Cerebellar cortex (tissue), 1 donor: ENCODE measurements at regions not wholly inside any gene's neighbourhood (a gene's known extent, or its start where the extent isn't known, plus 50 kb on each side); places are given as distances from the start of the nearest gene placed in this dataset.
"Not testable (repeated sequence)": the region's sequence is repeated elsewhere in the genome, so short reads cannot be mapped to it uniquely, and the experiment has no call there.

Experiments used
- DNase-seq: peaks from one replicate; pipeline ENCODE4 v3.0.0-alpha.2; 2015; ENCODE audit warnings: low spot score

GRCh38 chr7:68244389-68244788, 1247.8 kb downstream of the TYW1 start:
- DNase-seq, result no peak

DNA sequence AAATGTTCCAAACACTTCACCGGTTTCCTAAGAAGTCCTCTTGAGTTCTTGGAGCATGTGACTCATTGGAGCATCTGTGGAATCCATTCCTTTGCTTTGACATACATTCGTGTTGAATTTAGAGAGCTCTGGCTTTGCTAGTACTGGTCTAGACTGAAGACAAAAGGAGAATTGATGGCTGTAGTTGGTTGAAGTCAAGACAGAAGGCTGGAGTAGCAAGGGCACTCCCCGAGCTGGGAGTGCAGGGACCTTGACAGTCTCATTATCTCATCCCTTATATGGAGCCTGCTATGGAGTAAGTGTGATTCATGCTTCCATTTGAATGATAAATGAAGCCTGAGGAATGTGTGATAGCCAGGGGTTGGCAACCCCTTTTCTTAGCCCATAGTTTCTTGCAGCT, 1249.1 kb downstream of the TYW1 start:
- no peak for DNase-seq

- DNase-seq, result no peak
These were observed 1249.6 kb downstream of the TYW1 start for GRCh38 chr7:68246189-68246633.

DNA sequence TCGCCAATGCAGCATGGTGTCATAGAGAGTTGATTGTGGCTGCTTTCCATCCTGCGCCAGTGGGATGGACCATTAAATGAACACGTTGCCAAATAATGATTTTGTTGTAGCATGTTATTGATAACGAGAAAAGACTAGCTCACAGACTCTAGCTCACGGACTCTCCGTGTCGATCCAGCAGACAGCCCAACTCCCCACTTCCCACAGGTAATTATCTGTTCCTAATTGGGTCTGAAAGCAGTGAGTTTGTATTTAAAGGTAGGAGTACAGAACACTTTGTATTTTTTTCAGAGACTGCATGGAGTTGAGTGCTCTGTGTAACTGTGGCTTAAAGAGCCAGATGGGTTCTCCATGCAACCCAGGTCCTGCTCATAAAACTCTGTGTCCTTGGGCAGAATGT, 1250.5 kb downstream of the TYW1 start:
- DNase-seq, result no peak

DNA sequence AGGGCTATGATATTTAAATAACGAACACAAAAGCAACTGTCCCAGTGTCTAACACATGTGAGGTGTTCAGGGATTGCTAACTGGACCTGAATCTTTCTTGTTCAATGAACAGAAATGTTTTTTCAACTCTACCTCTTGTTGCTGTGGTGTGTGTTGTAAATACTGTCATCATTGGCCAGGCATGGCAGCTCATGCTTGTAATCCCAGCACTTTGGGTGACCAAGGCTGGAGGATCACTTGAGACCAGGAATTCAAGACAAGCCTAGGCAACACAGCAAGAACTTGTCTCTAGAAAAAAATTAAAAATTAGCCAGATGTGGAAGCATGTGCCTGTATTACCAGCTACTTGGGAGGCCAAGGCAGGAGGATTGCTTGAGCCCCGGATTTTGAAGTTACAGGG, 1250.9 kb downstream of the TYW1 start:
- DNase-seq, result no peak

DNA sequence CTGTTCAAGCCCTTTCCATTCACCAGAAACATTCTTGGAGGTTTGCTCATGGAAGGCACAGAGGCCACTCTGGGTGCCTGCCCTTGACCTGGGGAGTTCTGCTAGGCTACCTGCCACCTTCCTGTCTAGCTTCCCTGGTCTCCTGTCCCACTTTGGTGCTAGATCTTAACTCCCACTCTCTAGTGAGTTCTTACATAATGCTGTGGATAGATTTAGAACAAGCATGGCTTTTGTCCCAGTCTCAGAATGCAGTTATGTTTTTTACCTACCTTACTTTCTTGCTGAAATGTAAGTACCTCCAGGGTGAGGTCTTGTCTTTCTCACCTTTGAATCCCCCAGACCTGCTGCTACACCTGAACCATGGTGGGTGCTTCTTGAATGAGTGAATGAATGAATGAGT, 1252.3 kb downstream of the TYW1 start:
- DNase-seq, result no peak

DNA sequence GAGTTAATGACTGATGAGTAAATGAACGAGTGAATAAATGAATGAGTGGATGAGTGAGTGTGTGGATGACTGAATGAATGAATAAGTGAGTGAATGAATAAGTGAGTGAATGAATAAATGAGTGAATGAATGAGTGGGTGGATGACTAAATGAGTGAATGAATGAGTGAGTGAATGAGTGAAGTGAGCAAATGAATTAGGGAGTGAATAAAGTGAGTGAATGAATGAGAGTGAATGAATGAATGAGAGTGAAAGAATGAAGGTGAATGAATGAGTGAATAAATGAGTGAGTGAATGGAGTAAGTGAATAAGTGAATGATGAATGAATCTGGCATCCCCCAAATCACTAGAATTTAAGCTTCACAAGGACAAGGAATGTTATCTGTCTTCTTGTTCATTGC, 1253.0 kb downstream of the TYW1 start:
- DNase-seq, result no peak

GRCh38 chr7:68250143-68250542, 1253.5 kb downstream of the TYW1 start:
- no peak for DNase-seq

- DNase-seq, result not testable (repeated sequence)
These were observed 1258.2 kb downstream of the TYW1 start for GRCh38 chr7:68254815-68255214.

- no peak for DNase-seq
These were observed 1259.7 kb downstream of the TYW1 start for GRCh38 chr7:68256295-68256694.

DNA sequence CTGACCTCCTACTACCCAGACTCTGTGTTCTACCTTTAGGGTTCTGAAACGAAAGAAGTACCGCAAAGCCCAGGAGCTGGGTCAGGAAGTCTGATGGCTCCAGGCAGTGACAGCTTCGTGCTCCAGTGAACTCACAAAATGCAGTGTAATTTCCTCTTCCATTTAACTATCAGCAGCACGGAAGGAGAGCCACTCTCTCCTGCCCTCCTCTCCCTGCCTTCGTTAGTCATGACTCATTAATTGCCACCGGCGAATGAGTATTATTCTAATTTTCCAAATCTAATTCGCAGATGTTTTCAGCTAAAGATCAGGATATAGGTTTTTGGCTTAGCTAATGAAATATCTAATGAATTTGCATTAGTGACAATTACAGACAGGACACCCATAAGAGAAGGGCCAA, 1262.0 kb downstream of the TYW1 start:
- no peak for DNase-seq

GRCh38 chr7:68265258-68265657, 1268.6 kb downstream of the TYW1 start:
- DNase-seq, result no peak

DNA sequence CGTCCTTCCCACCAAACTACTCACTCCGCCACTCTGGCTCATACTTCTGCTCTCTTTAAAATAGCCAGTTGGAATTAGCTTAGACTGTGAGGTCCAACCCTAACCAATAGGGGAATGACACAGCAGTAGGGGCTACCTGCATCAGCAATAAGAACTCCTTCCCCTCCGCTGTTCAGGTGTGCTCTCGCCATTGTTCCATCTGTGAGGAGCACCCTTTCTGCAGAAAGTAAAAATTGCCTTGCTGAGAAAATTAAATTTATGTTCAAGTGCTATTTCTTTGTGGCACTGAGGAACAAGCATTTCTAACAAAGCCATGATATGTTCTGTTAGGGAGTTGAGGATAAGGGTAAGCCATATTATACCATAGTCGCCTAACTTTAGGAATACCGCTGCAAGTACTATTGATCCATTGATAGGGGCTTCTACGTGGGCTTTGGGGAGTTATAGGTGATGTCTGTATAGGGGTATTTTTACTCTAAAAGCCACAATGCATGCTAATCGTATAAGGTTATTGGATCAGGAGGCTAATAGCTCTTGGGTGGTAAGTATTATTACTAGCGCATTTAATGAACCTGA, 1269.5 kb downstream of the TYW1 start:
- no peak for DNase-seq

DNA sequence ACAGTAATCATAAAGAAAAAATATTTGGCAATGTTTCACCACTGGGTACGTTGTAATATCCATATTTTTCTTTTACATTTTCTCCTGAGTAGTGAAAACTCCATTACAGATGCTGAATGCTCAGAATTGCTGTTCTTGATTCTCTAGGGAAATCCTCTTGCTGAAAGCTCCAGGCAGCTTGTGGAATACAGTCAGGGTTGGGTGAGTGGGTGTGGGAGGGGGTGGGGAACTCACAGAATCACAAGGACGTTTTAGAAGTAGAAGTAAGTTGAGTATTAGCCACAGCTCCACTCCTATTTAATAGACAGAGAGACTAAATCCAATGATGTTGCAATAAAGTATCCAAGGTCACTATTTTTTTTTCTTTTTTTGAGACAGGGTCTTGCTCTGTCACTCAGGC, 1270.9 kb downstream of the TYW1 start:
- no peak for DNase-seq

DNA sequence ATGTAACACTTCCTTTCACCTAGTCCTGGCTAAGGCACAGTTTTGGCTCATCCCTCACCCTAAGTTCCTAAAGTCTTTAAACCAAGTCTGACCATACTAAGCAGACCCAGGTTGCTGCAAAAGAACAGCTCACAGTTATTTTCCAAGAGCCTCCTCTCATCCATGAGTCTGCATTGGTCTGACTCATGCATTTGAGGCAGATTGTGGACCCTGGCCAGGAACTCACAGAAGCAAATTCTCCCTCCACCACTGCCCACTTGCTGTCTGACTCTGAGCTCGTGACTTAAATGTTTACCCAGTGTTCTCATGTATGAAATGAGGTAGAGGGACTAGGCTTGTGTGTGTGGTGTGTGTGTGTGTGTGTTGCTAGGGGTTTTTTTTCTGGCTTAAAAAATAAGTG, 1272.8 kb downstream of the TYW1 start:
- DNase-seq, result no peak

- no peak for DNase-seq
These were observed 1275.9 kb downstream of the TYW1 start for GRCh38 chr7:68272507-68272906.

GRCh38 chr7:68276725-68277124, 1280.1 kb downstream of the TYW1 start:
- DNase-seq, result no peak

DNA sequence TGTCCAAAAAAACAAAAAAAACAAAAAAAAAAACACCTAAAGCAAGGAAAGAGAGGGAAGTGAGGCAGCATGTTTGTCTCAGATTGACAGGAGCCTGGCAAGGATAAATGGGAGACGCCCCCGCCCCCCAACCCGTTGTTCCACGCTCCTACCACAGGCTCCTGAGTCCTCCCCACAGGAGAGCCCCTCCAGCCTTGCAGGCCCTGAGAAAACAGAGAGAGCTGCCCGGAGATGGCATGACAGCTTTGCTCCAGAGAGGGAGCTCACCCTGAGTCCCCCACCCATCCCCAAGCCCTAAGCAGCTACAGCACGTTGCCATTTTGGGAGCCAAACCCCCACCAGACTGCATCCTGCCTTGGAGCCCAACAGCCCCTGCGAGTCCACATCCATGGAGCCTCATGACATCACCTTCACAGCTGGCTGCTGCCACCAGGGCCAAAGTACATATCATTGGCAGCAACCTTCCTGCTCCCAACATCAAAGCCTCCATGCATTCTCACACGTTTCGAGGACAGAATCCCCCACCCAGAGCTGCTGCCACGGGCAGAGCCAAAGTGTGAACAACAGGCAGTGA, 1283.3 kb downstream of the TYW1 start:
- DNase-seq, result no peak

DNA sequence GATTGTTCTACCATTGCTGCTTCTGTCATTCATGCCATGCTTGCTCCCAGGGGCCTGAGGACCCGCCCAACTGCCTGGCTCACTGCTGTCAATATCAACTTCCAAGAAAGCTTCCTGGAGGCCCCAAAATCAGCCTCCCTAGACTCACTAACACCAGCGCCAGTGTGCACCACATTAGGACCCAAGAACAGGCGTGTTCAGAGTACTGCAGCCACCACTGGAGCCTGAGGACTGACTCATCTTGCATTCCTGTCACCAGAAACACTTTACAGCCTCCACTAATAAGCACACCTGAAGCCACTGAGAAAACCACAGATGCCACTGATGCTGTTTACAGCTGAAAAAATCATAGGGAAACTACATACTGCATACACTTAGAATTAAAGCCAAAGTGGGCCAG, 1284.3 kb downstream of the TYW1 start:
- no peak for DNase-seq

DNA sequence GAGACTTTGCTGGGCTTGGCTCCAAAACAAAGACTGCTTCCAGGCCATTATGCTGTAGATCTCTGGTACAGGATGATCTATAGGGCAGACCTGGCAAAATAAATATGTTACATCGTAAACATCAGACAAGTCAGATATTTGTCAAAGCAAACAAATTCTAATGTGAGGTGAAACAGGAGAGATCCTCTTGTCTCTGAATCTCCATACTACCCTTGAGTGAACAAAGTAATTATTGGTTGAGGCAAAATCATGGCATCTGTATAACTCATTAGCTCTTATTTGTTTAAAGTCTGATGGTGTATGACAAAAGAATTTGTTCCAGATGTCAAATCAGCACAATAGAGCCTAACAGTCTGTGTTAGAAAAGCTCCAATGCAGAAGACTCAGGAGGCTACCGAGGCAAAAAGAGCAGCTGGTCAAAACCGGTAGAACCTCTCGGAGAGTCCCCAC, 1291.5 kb downstream of the TYW1 start:
- DNase-seq, result no peak

DNA sequence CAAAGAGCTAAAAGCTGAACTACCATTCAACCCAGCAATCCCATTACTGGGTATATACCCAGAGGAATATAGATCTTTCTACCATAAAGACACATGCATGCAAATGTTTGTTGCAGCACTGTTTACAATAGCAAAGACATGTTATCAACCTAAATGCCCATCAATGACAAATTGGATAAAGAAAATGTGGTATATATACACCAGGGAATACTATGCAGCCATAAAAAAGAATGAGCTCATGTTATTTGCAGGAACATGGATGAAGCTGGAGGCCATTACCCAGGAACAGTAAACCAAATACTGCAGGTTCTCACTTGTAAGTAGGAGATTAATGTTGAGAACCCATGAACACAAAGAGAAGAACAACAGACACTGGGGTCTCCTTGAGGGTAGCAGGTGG, 1295.1 kb downstream of the TYW1 start:
- no peak for DNase-seq

- no peak for DNase-seq
These were observed 1298.8 kb downstream of the TYW1 start for GRCh38 chr7:68295386-68295785.

GRCh38 chr7:68304536-68304935, 1293.7 kb upstream of the AUTS2 start:
- DNase-seq, result no peak

DNA sequence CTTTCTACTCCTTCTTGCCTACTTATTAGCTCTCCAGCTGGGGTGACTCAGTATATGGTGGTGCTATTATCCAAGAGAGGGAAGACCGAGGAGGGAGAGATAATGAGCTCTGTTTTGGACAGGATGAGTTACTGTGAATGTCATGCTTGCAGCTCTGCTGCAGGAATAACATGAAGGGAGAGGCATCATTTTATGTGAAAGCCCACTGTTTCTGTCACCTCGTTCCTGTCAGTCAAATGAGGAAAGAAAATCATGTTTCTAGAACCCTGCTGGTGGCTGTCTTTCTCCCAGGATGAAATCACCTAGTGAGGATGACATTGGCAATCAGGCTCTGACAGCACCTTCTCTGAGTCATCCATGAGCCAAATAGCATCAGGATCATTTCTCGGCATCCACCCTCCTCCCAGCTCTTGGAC, 1291.6 kb upstream of the AUTS2 start:
- DNase-seq, result no peak
